NCI-H2196 treated with DMSO at 0.1 percent for 48 hours (cell line): ENCODE measurements at regions not wholly inside any gene's neighbourhood (a gene's known extent, or its start where the extent isn't known, plus 50 kb on each side); places are given as distances from the start of the nearest gene placed in this dataset.

Experiments used
- DNase-seq: peaks from one replicate; lab custom pipeline; 2025; ENCODE audit not compliant: unreplicated experiment; lab: John Stamatoyannopoulos, UW

GRCh38 chr2:183606718-183607085 is 482.5 kb downstream of the NUP35 start:
- DNase-seq: no peak

GRCh38 chr2:183607995-183608394 is 483.8 kb downstream of the NUP35 start:
- DNase-seq: no peak

- DNase-seq: no peak
Observed at GRCh38 chr2:183608747-183609146, 484.5 kb downstream of the NUP35 start.

DNA sequence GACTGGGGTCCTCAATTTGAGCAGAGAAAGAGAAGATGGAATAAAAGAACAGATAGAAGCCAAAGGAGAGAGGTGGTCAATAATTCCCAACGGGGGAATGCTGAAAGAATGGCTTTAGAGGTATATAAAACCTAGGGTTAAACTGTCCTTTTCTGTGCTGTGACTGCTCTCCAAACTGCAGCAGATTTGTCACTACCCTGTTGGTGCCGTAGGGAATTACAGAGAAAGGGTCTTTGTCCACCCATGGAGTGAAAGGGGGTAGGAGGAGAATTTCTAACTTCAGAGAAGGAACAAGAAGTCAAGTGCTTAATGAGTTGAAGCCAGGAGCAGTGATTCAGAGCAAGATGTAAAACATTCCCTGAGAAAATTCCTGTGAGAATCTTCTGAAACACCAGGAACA is 486.5 kb downstream of the NUP35 start:
- DNase-seq: no peak

GRCh38 chr2:183614799-183615435 is 490.7 kb downstream of the NUP35 start:
- peak; percentile 14 for DNase-seq

DNA sequence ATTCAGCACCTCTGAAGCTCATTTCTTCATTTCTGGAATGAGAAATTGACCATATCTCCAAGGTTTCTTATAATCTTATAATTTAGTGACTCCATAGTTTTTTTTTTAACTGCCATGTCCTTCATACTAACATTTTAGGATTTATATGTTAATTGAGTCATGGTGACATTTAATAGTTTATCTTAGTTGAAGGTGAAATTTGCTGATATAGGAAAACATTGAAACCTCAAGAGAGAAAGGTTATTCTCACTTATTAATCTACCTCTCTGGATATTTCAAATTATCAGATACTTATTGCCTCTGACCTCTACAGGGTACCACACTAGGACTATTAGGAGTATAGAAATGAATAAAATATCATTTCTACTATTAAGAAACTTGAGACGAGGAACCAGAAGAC is 499.0 kb downstream of the NUP35 start:
- no peak for DNase-seq

DNA sequence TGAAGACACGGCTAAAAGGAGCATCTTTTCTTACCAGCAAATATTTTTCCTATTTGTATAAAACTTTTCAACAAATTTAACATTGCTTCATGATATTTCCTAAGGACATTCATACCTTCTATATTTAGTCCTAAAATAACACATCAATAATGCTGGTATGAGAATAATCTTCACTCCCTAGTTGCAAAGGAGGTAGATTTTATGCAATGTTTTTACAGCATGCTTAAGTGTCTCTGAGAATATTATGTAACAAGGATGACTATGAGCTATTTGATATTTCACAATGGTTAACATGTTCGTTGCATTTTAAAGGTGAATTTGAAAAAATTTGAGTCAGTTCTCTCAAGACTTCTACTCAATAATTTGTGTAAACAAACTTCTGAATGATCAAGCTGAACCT is 506.7 kb downstream of the NUP35 start:
- DNase-seq: no peak

DNA sequence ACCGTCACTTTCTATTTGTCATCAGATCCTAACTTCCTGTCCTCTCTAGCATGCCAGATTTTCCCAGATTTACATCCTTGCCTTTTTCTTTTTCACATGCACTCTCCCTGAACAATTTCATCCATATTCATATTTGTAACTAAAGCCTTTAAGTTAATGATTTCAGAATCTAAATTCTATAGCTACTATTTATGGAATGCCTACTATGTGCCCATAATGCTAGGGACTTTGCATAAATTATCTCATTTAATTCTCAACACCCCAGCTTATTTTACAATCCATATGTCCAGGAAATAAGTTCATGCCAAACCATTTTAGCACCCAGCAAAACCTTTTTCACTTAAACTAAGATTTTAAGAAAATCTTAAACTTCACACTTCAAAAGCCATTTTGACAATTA is 531.9 kb downstream of the NUP35 start:
- DNase-seq: no peak

DNA sequence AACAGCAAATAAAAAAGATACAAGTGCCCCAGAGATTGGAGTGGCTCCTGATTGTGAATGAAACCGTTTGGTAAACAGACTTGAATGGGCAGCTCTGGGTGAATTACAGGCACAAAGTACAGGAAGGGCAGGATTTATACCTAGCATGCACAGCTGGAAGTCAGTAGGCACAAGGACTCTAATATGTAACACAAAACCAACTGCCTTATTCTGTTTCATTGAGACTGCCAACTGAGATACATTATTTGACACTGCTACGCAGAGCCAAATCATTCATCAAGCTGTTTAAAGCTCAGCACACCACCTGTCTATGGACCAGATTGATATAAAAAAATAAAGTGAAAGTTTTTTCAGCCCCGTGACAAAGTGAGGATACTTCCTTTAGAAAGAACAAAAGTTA is 541.2 kb downstream of the NUP35 start:
- peak; percentile 97 for DNase-seq

- DNase-seq: no peak
Observed at GRCh38 chr2:183666031-183666430, 541.8 kb downstream of the NUP35 start.

DNA sequence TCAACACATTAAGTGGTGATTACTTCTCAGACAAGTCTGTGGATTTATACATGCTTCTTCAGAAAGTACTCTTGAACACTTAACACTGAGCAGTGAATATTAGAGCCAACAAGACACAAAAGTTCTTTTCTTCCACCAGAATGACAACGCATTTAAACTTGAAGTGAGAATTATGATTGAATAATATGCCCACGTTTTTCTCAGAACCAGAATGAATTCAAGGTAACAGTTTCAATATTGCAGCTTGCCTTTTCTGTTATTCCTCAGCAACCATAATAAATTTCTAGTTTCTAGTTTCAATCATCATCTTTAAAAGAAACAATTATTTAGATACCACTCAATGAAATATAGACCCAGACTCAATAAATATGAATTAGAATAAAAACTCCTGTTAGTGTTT is 547.0 kb downstream of the NUP35 start:
- no peak for DNase-seq

DNA sequence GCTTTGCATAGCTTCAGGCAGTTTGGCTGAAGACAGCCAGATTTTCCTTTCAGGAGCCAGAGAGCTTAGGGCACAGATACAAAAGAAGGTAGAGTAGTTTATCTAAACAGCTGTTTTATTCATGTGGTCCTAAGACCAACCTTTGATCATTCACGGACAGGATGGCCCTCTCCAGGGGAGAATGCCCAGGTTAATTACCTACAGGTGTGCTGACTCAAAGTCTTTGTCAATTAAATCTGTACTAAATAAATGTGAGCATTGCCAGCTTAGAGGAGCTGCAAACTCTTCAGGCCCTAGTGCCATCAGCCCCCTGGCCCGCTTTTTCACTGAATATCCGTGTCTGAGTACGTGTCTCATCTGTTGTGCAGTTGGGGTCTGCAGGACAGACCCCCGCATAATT is 554.7 kb downstream of the NUP35 start:
- no peak for DNase-seq

DNA sequence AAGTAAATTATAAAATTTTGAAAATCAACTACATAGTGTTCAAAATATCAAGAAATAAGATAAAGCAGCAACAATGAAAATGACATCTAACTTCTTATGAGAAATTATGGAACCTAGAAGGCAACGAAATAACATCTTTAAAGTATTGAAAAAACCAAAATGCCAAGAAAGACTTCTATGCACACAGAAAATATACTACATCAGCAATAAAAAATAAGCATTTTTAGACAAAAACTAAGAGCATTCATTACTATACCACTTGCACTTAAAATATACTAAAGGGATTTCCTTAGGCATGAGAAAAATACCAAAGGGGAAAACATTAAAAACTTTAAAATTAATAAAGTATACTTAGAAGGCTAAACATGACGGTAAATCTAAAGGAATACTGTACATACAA is 556.3 kb downstream of the NUP35 start:
- no peak for DNase-seq

DNA sequence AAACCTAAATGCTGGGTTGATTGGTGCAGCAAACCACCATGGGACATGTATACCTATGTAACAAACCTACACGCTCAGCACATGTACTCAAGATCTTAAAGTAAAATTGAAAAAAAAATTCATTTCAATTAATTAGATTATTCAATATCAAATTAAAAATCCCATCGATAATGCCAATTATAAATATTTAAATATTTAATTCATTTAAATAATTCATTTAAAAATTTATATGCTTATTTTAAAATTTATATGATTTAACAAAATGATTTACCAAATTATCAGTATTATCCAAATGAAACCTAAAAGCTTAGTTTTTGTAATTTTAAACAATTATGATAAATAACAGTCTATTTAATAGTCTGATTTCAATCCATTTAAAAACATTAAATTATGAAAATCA is 560.4 kb downstream of the NUP35 start:
- DNase-seq: no peak

DNA sequence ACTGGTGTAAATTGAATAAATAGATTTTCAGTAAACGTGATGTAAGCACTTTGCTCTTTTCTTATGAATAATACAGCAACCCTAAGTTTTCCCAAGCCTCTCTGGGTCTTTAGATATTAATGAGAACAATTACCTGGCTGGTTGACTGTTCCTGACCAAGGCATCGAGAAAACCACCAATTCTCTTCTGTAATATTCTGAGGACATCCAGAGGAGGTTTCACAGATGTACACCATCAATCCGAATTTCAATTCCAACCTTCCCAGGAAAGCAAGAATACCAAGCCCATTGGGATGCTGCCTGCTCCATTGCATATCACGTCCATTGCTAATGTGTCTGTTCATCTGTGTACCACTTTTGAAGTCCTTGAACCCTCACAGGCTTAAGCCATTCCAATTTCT is 571.8 kb downstream of the NUP35 start:
- DNase-seq: no peak

GRCh38 chr2:183709829-183710228 is 585.6 kb downstream of the NUP35 start:
- no peak for DNase-seq

DNA sequence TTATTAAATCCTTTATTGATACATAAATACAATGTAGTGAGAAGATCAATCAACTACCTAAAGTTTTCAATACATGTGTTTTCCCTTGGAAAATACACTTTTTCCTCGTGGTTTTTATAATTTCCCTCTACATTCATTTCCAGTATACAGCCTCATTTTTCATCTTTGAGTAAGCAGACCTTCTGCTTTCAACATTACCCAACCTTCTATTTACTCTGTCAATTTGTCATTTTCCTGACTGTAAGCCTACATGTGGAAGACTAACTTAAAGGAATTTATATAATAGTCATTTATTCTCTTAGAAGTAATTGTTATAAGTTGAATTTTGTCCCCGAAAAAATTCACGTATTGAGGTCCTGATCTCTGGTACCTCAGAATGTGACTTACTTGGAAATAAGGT is 594.0 kb downstream of the NUP35 start:
- no peak for DNase-seq

DNA sequence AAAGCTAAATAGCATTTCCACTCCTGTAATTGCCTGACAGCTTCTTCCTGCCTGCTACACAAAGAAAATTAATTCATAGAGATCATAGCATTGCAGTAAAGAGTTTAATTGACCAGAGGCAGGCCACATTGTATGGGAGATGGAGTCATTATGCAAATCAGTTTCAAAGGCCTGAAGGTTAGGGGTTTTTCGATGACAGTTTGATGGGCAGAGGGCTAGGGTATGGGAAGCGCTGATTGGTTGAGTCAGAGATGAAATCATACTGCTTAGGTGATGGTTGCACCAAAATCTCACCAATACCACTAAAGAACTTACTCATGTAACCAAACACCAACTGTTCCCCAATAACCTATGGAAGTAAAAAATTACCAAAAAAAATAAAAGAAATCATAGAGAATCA is 599.0 kb downstream of the NUP35 start:
- DNase-seq: no peak

DNA sequence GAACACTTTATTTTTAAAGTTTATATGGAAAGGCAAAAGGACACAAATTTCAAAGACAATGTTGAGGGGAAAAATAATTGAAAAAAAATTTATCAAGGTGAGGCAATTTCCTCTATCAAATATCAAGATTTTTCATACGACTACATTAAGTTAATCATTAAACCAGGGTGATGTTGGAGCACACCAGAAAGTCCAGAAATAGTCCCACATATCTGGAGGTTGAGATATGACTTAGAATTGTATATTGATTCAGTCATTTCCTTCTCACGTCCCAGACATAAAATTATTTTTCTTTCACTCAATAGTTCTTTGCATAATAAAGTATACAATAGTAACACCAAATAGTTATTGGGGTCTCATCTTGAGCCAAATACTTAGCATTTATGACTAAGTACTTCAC is 605.1 kb downstream of the NUP35 start:
- no peak for DNase-seq

- no peak for DNase-seq
Observed at GRCh38 chr2:183740241-183740640, 616.0 kb downstream of the NUP35 start.

- no peak for DNase-seq
Observed at GRCh38 chr2:183752571-183752970, 628.3 kb downstream of the NUP35 start.

GRCh38 chr2:183759033-183759432 is 634.8 kb downstream of the NUP35 start:
- no peak for DNase-seq

DNA sequence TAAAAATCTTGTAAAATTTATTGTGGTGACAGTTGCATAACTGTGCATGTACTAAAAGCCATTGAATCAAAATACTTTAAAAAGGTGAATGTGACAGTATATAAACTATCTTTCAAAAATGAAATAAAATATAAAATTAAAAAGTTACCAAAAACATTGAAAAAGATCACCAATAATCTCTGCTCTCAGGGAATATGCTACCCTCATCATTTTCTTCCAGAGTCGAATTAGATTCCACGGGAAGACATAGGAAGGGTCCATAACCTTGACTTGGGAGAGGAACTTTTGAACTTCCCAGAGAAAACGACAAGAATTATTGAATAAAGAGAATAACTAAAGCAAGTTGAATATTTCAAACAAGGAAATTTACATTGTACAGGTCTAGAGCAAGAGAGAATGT is 649.5 kb downstream of the NUP35 start:
- no peak for DNase-seq

GRCh38 chr2:183780072-183780471 is 655.8 kb downstream of the NUP35 start:
- DNase-seq: no peak
